ENCODE measurements at regions not wholly inside any gene's neighbourhood (a gene's known extent, or its start where the extent isn't known, plus 50 kb on each side); places are given as distances from the start of the nearest gene placed in this dataset.

DNA sequence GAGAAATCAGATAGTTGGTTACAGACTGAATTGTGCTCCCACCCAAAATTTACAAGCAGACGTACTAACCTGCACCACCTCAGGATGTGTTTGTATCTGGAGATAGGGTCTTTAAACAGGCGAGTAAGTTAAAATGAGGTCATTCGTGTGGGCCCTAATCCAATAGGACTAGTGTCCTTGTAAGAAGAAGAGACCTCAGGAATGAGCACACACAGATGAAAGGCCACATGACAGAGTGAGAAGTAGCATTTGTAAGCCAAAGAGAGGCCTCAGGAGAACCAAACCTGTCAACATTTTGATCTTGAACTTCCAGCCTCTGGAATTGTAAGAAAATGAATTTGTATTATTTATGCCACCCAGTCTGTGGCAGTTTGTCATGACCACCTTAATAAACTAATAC is 149.5 kb upstream of the VWC2 start:
- Histone ChIP-seq H3K27ac (no peak overlapping the region), H3K9me3 (no peaks in the 10 kb centered on the region), H3K36me3 (no peaks in the 10 kb centered on the region), H3K4me1 (no peaks in the 10 kb centered on the region), H3K27me3 (no peaks in the 10 kb centered on the region), H3K4me3 (no peak overlapping the region)
- no peak for TF ChIP-seq POLR2A (IDR thresholded peaks at IDR 0.05)
- TF ChIP-seq, protein P1, sequence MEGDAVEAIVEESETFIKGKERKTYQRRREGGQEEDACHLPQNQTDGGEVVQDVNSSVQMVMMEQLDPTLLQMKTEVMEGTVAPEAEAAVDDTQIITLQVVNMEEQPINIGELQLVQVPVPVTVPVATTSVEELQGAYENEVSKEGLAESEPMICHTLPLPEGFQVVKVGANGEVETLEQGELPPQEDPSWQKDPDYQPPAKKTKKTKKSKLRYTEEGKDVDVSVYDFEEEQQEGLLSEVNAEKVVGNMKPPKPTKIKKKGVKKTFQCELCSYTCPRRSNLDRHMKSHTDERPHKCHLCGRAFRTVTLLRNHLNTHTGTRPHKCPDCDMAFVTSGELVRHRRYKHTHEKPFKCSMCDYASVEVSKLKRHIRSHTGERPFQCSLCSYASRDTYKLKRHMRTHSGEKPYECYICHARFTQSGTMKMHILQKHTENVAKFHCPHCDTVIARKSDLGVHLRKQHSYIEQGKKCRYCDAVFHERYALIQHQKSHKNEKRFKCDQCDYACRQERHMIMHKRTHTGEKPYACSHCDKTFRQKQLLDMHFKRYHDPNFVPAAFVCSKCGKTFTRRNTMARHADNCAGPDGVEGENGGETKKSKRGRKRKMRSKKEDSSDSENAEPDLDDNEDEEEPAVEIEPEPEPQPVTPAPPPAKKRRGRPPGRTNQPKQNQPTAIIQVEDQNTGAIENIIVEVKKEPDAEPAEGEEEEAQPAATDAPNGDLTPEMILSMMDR (IDR thresholded peaks at IDR 0.05), result no peak
- no peak for DNase-seq

DNA sequence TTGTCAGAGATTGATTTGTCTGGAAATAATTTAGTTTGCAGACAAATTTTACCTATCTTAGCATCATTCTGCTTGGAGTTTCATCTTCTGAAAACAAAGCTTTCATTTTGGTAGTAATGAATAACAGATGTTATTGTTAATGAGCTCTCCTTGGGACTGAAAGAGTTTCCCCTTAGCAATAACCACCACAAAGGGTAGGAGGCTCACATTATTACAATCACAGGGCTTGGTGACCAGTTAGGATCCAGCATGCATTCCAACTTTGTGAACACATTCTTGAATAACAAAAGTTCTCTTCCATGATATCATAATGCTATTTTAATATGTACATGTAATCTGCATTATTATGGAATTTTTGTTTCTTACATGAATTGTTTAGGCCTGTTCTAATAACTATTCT is 148.8 kb upstream of the VWC2 start:
- TF ChIP-seq, protein P1 (IDR thresholded peaks at IDR 0.05), result no peak
- no peak for TF ChIP-seq POLR2A (IDR thresholded peaks at IDR 0.05)
- no peaks in the 10 kb centered on the region for H3K9me3 ChIP-seq
- no peak for DNase-seq
- no peaks in the 10 kb centered on the region for H3K27me3 ChIP-seq
- H3K4me3 ChIP-seq, result no peak overlapping the region
- no peak overlapping the region for H3K27ac ChIP-seq
- no peaks in the 10 kb centered on the region for H3K36me3 ChIP-seq
- H3K4me1 ChIP-seq, result no peaks in the 10 kb centered on the region

DNA sequence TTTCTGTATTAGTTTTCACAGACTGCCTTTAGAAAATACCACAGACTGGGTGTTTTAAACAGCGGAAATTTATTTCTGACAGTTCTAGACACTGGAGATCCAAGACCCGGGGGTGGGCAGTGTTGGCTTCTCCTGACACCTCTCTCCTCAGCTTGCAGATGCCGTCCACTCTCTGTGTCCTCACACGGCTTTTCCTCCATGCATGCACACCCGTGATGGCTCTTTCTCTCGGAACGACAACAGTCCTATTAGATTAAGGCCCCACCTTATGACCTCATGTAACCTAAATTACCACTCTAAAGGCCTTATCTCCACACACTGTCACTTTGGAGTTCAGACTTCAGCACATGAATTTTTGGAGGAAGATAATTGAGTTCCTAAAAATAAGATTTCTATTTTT is 142.9 kb upstream of the VWC2 start:
- Histone ChIP-seq H3K27ac (no peak overlapping the region), H3K4me3 (no peak overlapping the region), H3K4me1 (no peaks in the 10 kb centered on the region), H3K27me3 (no peaks in the 10 kb centered on the region), H3K36me3 (no peaks in the 10 kb centered on the region), H3K9me3 (no peaks in the 10 kb centered on the region)
- DNase-seq, result no peak
- no peak for TF ChIP-seq POLR2A (IDR thresholded peaks at IDR 0.05)
- TF ChIP-seq, protein P1 (IDR thresholded peaks at IDR 0.05), result no peak

DNA sequence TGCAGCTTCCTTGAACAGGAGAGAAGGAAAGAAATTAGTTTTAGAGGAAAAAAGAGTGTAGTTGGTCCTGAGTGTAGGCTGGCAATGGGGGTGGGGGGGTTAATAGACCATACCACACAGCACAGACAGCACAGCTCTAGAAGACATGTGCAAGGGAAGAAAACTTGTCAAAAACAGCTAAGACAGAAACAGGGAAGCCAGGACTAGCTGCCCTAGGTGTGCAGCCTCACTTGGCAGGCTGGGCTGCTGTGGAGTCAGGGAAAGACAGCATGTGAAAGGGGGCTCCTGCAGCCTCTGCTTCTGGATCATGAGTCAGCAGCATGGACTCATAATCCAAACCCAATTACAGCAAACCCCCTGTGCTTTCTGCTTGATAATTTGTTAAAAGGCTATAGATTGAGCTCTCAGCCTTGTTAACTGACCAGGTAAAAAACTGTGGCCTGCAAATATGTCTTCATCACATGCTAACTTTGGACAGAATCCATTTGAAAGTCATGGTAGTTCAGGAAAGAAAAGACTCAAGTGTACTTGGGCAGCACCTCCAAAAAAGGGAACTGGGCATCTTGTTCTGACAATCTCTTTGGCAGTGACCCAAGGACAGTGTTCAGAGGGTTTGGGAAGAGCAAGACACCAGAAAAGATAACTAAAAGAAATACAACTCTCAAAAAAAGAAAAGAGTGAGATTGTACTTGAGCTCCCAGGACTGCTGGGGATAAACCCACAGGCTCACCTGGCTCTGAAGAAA is 142.2 kb upstream of the VWC2 start:
- no peak for TF ChIP-seq POLR2A (IDR thresholded peaks at IDR 0.05)
- TF ChIP-seq, protein P1 (IDR thresholded peaks at IDR 0.05), result no peak
- H3K4me3 ChIP-seq, result no peak overlapping the region
- no peak overlapping the region for H3K27ac ChIP-seq
- H3K27me3 ChIP-seq, result no peaks in the 10 kb centered on the region
- no peak for DNase-seq
- no peaks in the 10 kb centered on the region for H3K36me3 ChIP-seq
- H3K4me1 ChIP-seq, result no peaks in the 10 kb centered on the region
- no peaks in the 10 kb centered on the region for H3K9me3 ChIP-seq

GRCh38 chr7:49631960-49632359 is 141.5 kb upstream of the VWC2 start:
- no peaks in the 10 kb centered on the region for H3K27me3 ChIP-seq
- no peaks in the 10 kb centered on the region for H3K36me3 ChIP-seq
- no peaks in the 10 kb centered on the region for H3K9me3 ChIP-seq
- H3K4me3 ChIP-seq, result no peak overlapping the region
- H3K27ac ChIP-seq, result no peak overlapping the region
- TF ChIP-seq, protein P1 (IDR thresholded peaks at IDR 0.05), result no peak
- no peak for TF ChIP-seq POLR2A (IDR thresholded peaks at IDR 0.05)
- no peaks in the 10 kb centered on the region for H3K4me1 ChIP-seq
- no peak for DNase-seq

DNA sequence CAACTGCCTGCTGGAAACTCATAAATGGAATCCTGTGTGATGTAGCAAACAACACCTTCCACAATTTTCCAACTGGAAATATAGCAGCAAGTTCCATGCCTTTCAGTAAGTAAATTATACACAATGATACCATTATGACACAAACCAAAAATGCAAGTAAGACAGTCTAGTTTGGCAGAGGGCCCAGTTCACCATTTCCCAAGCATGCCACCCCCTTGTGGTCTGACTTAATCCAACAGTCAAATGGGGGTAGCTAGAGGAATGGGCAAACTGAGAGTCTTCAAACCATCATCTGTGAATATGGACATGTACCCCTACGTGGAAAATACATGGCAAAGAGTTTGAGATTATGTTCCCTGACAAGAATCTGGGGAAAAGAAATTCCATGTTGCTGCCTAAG is 137.6 kb upstream of the VWC2 start:
- no peaks in the 10 kb centered on the region for H3K4me1 ChIP-seq
- H3K27ac ChIP-seq, result no peak overlapping the region
- no peak overlapping the region for H3K4me3 ChIP-seq
- no peaks in the 10 kb centered on the region for H3K36me3 ChIP-seq
- no peak for DNase-seq
- TF ChIP-seq, protein P1 (IDR thresholded peaks at IDR 0.05), result no peak
- TF ChIP-seq POLR2A (IDR thresholded peaks at IDR 0.05), result no peak
- no peaks in the 10 kb centered on the region for H3K9me3 ChIP-seq
- no peaks in the 10 kb centered on the region for H3K27me3 ChIP-seq
